Activated T-helper 1 cell treated with anti-CD3 and anti-CD28 coated beads, Interleukin-12 subunit alpha, Interleukin-12 subunit beta, Interleukin-2, Interleukin-4 antibody, amounts not matched to agents 30 ng/mL and 10 ng/mL and 1 ng/mL, durations not matched to agents 14 hours and 24 hours and 36 hours (primary cell): ENCODE measurements at regions not wholly inside any gene's neighbourhood (a gene's known extent, or its start where the extent isn't known, plus 50 kb on each side); places are given as distances from the start of the nearest gene placed in this dataset.
"Not testable (repeated sequence)": the region's sequence is repeated elsewhere in the genome, so short reads cannot be mapped to it uniquely, and the experiment has no call there.

Source experiments
- DNase-seq: peaks from one replicate; pipeline ENCODE4 v3.0.0; 2021; ENCODE audit warnings: low spot score
- H3K27ac Mint-ChIP-seq: one replicate; pipeline ENCODE4 v1.8.0; 2021; ENCODE audit warnings: mild to moderate bottlenecking, mixed read lengths
- H3K27me3 Mint-ChIP-seq: one replicate; pipeline ENCODE4 v1.8.0; 2022; ENCODE audit warnings: mild to moderate bottlenecking, moderate library complexity, mixed read lengths; ENCODE audit not compliant: insufficient read depth
- H3K36me3 Mint-ChIP-seq: one replicate; pipeline ENCODE4 v1.8.0; 2021; ENCODE audit warnings: low read depth, mixed read lengths
- H3K4me1 Mint-ChIP-seq: one replicate; pipeline ENCODE4 v1.8.0; 2021; ENCODE audit warnings: low read depth, mixed read lengths
- H3K4me3 Mint-ChIP-seq: one replicate; pipeline ENCODE4 v1.8.0; 2021; ENCODE audit warnings: mild to moderate bottlenecking, moderate library complexity, mixed read lengths
- H3K9me3 Mint-ChIP-seq: one replicate; pipeline ENCODE4 v1.8.0; 2021; ENCODE audit warnings: mixed read lengths
- intact Hi-C: fragments of 100-400 bp; cut with micrococcal nuclease; formaldehyde crosslinking; loops from one replicate; pipeline ENCODE4 v1.15.1; 2024

- intact Hi-C loops: no loop called here
- H3K36me3 Mint-ChIP-seq: no peaks in the 10 kb centered on the region
- no peaks in the 10 kb centered on the region for H3K9me3 Mint-ChIP-seq
- H3K27ac Mint-ChIP-seq: no peak overlapping the region
- no peaks in the 10 kb centered on the region for H3K27me3 Mint-ChIP-seq
- no peaks in the 10 kb centered on the region for H3K4me1 Mint-ChIP-seq
- DNase-seq: no peak
- H3K4me3 Mint-ChIP-seq: no peak overlapping the region
Observed at GRCh38 chr19:29013325-29013724, 199.6 kb downstream of the UQCRFS1 start.

DNA sequence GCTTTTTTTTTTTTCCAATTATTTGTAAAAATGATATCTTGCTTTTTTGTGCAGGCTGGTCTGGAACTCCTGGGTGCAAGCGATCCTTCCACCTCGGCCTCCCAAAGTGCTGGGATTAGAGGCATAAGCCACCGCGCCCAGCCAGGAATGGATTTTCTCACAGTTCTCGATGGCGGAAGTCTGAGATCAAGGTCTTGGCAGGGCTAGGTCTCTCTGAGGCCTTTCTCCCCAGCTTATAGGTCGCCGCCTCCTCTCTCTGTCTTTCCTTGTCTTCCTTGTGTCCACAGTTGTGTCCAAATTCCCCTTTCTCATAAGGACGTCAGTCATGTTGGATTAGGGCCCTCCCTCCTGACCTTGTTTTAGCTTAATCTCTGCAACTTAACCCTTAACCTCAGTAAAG, 200.5 kb downstream of the UQCRFS1 start:
- DNase-seq: no peak
- Mint-ChIP-seq H3K27ac (no peak overlapping the region), H3K36me3 (no peaks in the 10 kb centered on the region), H3K4me1 (no peaks in the 10 kb centered on the region), H3K4me3 (no peak overlapping the region), H3K9me3 (no peaks in the 10 kb centered on the region), H3K27me3 (no peaks in the 10 kb centered on the region)
- intact Hi-C loops: no loop called here

DNA sequence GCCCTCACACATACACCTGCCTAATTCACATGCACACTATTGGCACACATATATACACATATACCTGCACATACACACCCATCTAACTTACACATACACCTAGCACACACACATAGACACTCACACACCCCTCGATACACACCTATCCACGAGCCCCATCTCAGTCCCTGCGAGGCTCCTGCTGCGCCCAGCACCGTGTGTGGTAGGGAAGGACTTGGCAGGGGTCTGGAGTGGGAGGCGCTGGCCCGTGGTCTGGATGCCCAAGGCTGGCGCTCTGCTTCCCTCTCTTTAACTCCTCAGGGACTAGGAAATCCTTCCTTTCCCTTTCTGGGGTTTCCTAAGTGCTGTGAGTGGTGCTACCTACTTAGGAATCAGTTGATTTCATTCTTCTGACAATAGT, 202.7 kb downstream of the UQCRFS1 start:
- no peak for DNase-seq
- no peaks in the 10 kb centered on the region for H3K27me3 Mint-ChIP-seq
- no peak overlapping the region for H3K27ac Mint-ChIP-seq
- no peaks in the 10 kb centered on the region for H3K9me3 Mint-ChIP-seq
- no peaks in the 10 kb centered on the region for H3K36me3 Mint-ChIP-seq
- H3K4me3 Mint-ChIP-seq: no peak overlapping the region
- intact Hi-C loops: no loop called here
- H3K4me1 Mint-ChIP-seq: no peaks in the 10 kb centered on the region

GRCh38 chr19:29006057-29006735, 206.8 kb downstream of the UQCRFS1 start:
- Mint-ChIP-seq H3K27me3 (no peaks in the 10 kb centered on the region), H3K4me3 (no peak overlapping the region), H3K36me3 (no peaks in the 10 kb centered on the region), H3K9me3 (no peaks in the 10 kb centered on the region), H3K4me1 (no peaks in the 10 kb centered on the region), H3K27ac (no peak overlapping the region)
- intact Hi-C loops: no loop called here
- DNase-seq: no peak

- H3K36me3 Mint-ChIP-seq: no peaks in the 10 kb centered on the region
Observed at GRCh38 chr19:29004796-29005195, 208.2 kb downstream of the UQCRFS1 start.

GRCh38 chr19:29003641-29004409, 209.1 kb downstream of the UQCRFS1 start:
- Mint-ChIP-seq H3K27me3 (no peaks in the 10 kb centered on the region), H3K36me3 (no peaks in the 10 kb centered on the region), H3K4me3 (no peak overlapping the region), H3K27ac (no peak overlapping the region), H3K4me1 (no peaks in the 10 kb centered on the region), H3K9me3 (no peaks in the 10 kb centered on the region)
- no peak for DNase-seq
- intact Hi-C loops: no loop called here

More at GRCh38 chr19:29004796-29005195, 208.2 kb downstream of the UQCRFS1 start:
- Mint-ChIP-seq H3K4me1 (no peaks in the 10 kb centered on the region), H3K9me3 (no peaks in the 10 kb centered on the region), H3K4me3 (no peak overlapping the region), H3K27ac (no peak overlapping the region), H3K27me3 (no peaks in the 10 kb centered on the region)
- intact Hi-C loops: no loop called here
- no peak for DNase-seq

GRCh38 chr19:29002336-29002735, 210.6 kb downstream of the UQCRFS1 start:
- Mint-ChIP-seq H3K9me3 (no peaks in the 10 kb centered on the region), H3K4me3 (no peak overlapping the region), H3K27me3 (no peaks in the 10 kb centered on the region), H3K4me1 (no peaks in the 10 kb centered on the region), H3K36me3 (no peaks in the 10 kb centered on the region), H3K27ac (no peak overlapping the region)
- DNase-seq: no peak
- intact Hi-C loops: no loop called here

GRCh38 chr19:29001597-29002245, 211.2 kb downstream of the UQCRFS1 start:
- intact Hi-C loops: no loop called here
- Mint-ChIP-seq H3K9me3 (peaks cover 1% of the 10 kb centered on the region), H3K27me3 (no peaks in the 10 kb centered on the region), H3K27ac (no peak overlapping the region), H3K4me3 (no peak overlapping the region), H3K36me3 (no peaks in the 10 kb centered on the region), H3K4me1 (no peaks in the 10 kb centered on the region)
- DNase-seq: no peak

DNA sequence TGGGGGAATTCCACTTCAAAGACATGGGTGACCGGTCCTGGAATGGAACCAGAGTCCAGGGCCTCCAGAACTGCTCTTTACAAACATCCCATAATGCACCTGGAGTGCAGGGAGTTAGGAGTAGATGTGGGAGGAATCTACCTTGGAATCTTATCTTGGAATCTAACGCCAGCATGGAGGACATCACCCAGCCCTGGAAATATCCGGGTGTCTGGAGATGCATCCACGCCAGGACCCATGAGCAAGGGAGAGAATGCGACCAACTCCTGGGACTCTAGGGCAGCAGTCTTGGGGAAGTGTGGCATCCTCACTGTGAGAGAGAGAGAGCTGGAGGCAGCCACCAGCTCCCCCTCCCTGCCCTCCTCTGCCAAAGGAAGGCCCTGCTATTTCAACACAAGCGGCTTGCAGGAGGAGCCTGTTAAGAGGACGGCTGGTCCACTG, 211.8 kb downstream of the UQCRFS1 start:
- no peaks in the 10 kb centered on the region for H3K27me3 Mint-ChIP-seq
- H3K9me3 Mint-ChIP-seq: peaks cover 4% of the 10 kb centered on the region
- DNase-seq: no peak
- intact Hi-C loops: no loop called here
- no peaks in the 10 kb centered on the region for H3K4me1 Mint-ChIP-seq
- no peak overlapping the region for H3K27ac Mint-ChIP-seq
- no peaks in the 10 kb centered on the region for H3K36me3 Mint-ChIP-seq
- H3K4me3 Mint-ChIP-seq: no peak overlapping the region

DNA sequence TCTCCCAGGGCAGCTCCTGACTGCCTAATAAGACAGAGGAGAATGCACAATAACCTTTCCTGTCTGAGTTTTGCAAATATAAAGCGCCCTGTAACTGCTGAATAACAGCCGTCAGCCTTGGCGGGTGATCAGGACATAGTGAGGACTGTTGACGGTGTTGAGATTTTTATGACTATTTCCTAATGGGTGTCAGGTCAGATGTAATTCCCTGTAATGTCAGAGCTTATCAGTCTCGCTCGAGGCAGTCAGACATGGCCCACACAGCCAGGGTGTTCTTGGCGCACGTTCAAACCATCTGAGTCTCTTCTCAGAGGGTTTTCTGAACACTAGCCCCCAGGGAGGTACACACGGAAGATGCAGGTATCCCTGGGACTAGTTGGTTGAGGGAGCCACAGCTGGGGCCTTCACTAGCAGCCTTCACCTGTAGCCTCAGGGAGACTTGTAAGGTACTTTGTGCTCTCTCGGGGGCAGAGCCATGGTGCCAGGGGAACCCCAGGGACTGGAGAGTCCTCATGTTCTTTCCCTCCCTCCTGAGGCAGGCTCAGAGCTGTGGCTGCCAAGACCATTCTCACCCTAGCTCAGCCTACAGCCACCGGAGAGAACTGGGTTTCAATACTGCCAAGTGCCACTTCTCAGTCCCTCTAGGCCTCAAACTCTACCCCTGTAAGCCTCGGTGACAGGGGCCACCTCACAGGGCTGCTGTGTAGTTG, 213.1 kb downstream of the UQCRFS1 start:
- H3K27me3 Mint-ChIP-seq: no peaks in the 10 kb centered on the region
- H3K9me3 Mint-ChIP-seq: peaks cover 4% of the 10 kb centered on the region
- intact Hi-C loops: no loop called here
- H3K4me3 Mint-ChIP-seq: no peak overlapping the region
- DNase-seq: no peak
- H3K36me3 Mint-ChIP-seq: no peaks in the 10 kb centered on the region
- no peaks in the 10 kb centered on the region for H3K4me1 Mint-ChIP-seq
- no peak overlapping the region for H3K27ac Mint-ChIP-seq

DNA sequence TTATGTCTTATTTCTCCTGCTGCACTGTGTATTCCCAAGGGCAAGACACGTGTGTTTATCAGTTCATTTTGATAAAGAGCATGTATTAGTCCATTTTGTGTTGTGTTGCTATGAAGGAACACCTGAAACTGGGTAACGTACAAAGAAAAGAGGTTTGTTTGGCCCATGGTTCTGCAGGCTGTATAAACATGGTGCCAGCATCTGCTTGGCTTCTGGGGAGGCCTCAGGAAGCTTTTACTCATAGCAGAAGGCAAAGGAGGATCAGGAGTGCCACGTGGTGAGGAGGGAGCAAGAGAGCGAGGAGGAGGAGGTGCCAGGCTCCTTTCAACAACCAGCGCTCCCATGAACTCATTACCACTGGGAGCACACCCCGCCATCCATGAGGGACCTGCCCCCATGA, 214.0 kb downstream of the UQCRFS1 start:
- no peaks in the 10 kb centered on the region for H3K27me3 Mint-ChIP-seq
- no peak overlapping the region for H3K4me3 Mint-ChIP-seq
- no peak overlapping the region for H3K27ac Mint-ChIP-seq
- intact Hi-C loops: no loop called here
- H3K4me1 Mint-ChIP-seq: no peaks in the 10 kb centered on the region
- H3K9me3 Mint-ChIP-seq: peaks cover 11% of the 10 kb centered on the region
- no peak for DNase-seq
- no peaks in the 10 kb centered on the region for H3K36me3 Mint-ChIP-seq

DNA sequence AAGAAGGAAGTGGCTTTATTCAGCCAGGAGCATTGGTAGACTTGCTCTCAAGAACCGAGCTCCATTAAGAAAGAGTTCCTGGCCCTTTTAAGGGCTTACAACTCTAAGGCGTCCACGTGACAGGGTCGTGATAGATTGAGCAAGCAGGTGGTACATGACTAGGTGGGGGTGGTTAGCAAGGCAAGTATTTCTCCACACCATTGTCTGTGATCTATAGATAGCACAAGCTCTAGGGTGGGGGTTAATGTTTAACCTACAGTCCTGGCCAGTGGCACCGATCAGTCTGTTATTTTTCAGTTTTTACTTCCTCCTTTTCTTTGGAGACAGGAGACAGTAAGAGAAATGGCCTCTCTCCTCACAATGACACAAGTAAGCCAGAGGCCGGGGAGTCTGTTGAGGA, 215.1 kb downstream of the UQCRFS1 start:
- H3K36me3 Mint-ChIP-seq, H3K4me1 Mint-ChIP-seq, H3K27me3 Mint-ChIP-seq, H3K4me3 Mint-ChIP-seq, H3K27ac Mint-ChIP-seq, DNase-seq, intact Hi-C loops: not testable (repeated sequence)
- peaks cover 22% of the 10 kb centered on the region for H3K9me3 Mint-ChIP-seq

DNA sequence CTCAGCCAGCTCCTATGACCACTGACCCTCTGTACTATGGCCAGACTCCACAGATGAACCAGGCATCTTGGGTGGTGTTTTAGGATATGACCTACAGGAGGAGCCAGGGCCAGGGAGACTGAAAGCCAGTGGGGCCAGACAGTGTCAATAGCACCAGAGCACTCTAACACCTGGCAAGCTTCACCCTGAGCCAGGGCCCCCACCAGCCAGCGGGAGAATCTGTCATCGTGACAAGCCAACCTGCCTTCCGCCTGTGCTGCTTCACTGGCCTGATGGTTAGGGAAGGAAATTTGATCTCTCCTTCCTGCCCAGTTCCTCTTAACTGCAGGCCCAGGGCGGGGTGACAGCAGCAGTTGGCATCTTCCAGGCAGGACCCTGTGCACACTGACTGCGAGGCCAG, 222.4 kb downstream of the UQCRFS1 start:
- Mint-ChIP-seq H3K27me3 (no peaks in the 10 kb centered on the region), H3K27ac (no peak overlapping the region), H3K4me3 (no peak overlapping the region), H3K4me1 (no peaks in the 10 kb centered on the region), H3K9me3 (peaks cover 25% of the 10 kb centered on the region), H3K36me3 (no peaks in the 10 kb centered on the region)
- no peak for DNase-seq
- intact Hi-C loops: no loop called here
